SK-N-SH (cell line): ENCODE measurements at regions not wholly inside any gene's neighbourhood (a gene's known extent, or its start where the extent isn't known, plus 50 kb on each side); places are given as distances from the start of the nearest gene placed in this dataset.

Experiments used
- CTCF ChIA-PET: fragments of 300-600, 350-600 bp; formaldehyde crosslinking; extraction: SDS; loops from one replicate; lab custom pipeline; 2021; lab: Yijun Ruan, JAX
- POLR2A ChIA-PET: fragments of 350-600 bp; sonication (Branson Sonifier 250); formaldehyde crosslinking; extraction: SDS; loops from one replicate; lab custom pipeline; 2020; ENCODE audit warnings: antibody characterized with exemption, inconsistent platforms; lab: Yijun Ruan, JAX
- DNase-seq: peaks from one replicate; pipeline ENCODE4 v3.0.0; 2012
- H2AFZ ChIP-seq: fragments of 200-600 bp; sonication (generic); 2 replicates; pipeline ENCODE4 v1.8.1; 2016; ENCODE audit warnings: antibody characterized with exemption, mild to moderate bottlenecking, low read depth
- H3F3A ChIP-seq: fragments of 200-600 bp; sonication (generic); replicated peaks from 2 replicates; pipeline ENCODE3; 2016; ENCODE audit warnings: antibody characterized with exemption, mild to moderate bottlenecking; ENCODE audit not compliant: insufficient read depth
- H3K27ac ChIP-seq, 2 experiments: fragments of 200-500 bp in 1 of 2; fragments of 200-600 bp in 1 of 2; sonication (Bioruptor generic) in 1 of 2; sonication (generic), shearing (Covaris generic) in 1 of 2; 2 replicates each; pipeline versions ENCODE4 v1.5.1 to v1.6.1; 2014 to 2016; ENCODE audit warnings: low read depth in 2 of 2, inconsistent platforms in 1 of 2, low read length in 1 of 2, mild to moderate bottlenecking in 1 of 2, mixed read lengths in 1 of 2
- H3K27me3 ChIP-seq: fragments of 200-600 bp; sonication (generic), shearing (Covaris generic); 2 replicates; pipeline ENCODE4 v1.6.1; 2016; ENCODE audit warnings: mixed run types; ENCODE audit not compliant: insufficient read depth
- H3K36me3 ChIP-seq, 2 experiments: fragments of 200-500 bp in 1 of 2; fragments of 200-600 bp in 1 of 2; sonication (Bioruptor generic) in 1 of 2; sonication (generic) in 1 of 2; replicated peaks in 1 of 2; 2 replicates each; pipeline versions ENCODE3 to v1.5.1; 2014 to 2016; ENCODE audit warnings: low read length in 1 of 2, mild to moderate bottlenecking in 1 of 2; ENCODE audit not compliant: insufficient read depth in 2 of 2, control insufficient read depth in 1 of 2
- H3K4me1 ChIP-seq, 2 experiments: fragments of 200-500 bp in 1 of 2; fragments of 200-600 bp in 1 of 2; sonication (Bioruptor generic) in 1 of 2; sonication (generic), shearing (Covaris generic) in 1 of 2; 2 replicates each; pipeline versions ENCODE4 v1.5.1 to v1.6.1; 2014 to 2016; ENCODE audit warnings: low read depth in 1 of 2, low read length in 1 of 2, mixed run types in 1 of 2; ENCODE audit not compliant: insufficient read depth in 2 of 2, control insufficient read depth in 1 of 2
- H3K4me2 ChIP-seq: fragments of 200-600 bp; sonication (generic), shearing (Covaris generic); 2 replicates; pipeline ENCODE4 v1.6.1; 2017; ENCODE audit warnings: mixed run types
- H3K4me3 ChIP-seq, 2 experiments: fragments of 200-500 bp in 1 of 2; fragments of 200-600 bp in 1 of 2; sonication (Bioruptor generic) in 1 of 2; sonication (generic), shearing (Covaris generic) in 1 of 2; 2 replicates each; pipeline versions ENCODE4 v1.5.1 to v1.8.1; 2014 to 2016; ENCODE audit warnings: low read depth in 2 of 2, inconsistent platforms in 1 of 2, low read length in 1 of 2, mild to moderate bottlenecking in 1 of 2, mixed read lengths in 1 of 2, moderate library complexity in 1 of 2
- H3K79me2 ChIP-seq: fragments of 200-600 bp; sonication (generic); 2 replicates; pipeline ENCODE4 v1.8.1; 2017; ENCODE audit warnings: mild to moderate bottlenecking; ENCODE audit not compliant: insufficient read depth
- H3K9ac ChIP-seq: fragments of 200-600 bp; sonication (generic); 2 replicates; pipeline ENCODE4 v1.6.1; 2017; ENCODE audit warnings: mixed run types
- H3K9me2 ChIP-seq: fragments of 200-600 bp; sonication (generic); 2 replicates; pipeline ENCODE4 v1.6.1; 2017; ENCODE audit warnings: mixed run types
- H3K9me3 ChIP-seq: fragments of 200-600 bp; sonication (generic); 2 replicates; pipeline ENCODE4 v1.6.1; 2017; ENCODE audit warnings: mixed run types, mild to moderate bottlenecking, moderate library complexity
- H4K20me1 ChIP-seq: fragments of 200-600 bp; sonication (generic); 2 replicates; pipeline ENCODE4 v1.6.1; 2017; ENCODE audit warnings: mild to moderate bottlenecking, mixed run types; ENCODE audit not compliant: insufficient read depth
- CHD2 ChIP-seq: fragments of 150-350 bp; IDR thresholded peaks from 2 replicates; pipeline ENCODE4 v1.6.1; 2018; ENCODE audit warnings: low read length; ENCODE audit not compliant: partially characterized antibody
- EZH2phosphoT487 ChIP-seq: fragments of 200-600 bp; sonication (generic); IDR thresholded peaks from 2 replicates; pipeline ENCODE4 v1.6.1; 2017; ENCODE audit warnings: low read depth, mixed run types, mild to moderate bottlenecking, antibody characterized with exemption, moderate library complexity, borderline replicate concordance
- FOSL2 ChIP-seq: IDR thresholded peaks from 2 replicates; pipeline ENCODE4 v1.4.0; 2012; ENCODE audit warnings: low read depth, mild to moderate bottlenecking, moderate library complexity, borderline replicate concordance
- FOXJ3 ChIP-seq: sonication (generic); formaldehyde crosslinking; IDR thresholded peaks from 2 replicates; pipeline ENCODE4 v1.5.1; 2020; ENCODE audit warnings: mild to moderate bottlenecking, missing genetic modification reagents
- GATA2 ChIP-seq: sonication (generic); formaldehyde crosslinking; IDR thresholded peaks from 2 replicates; pipeline ENCODE4 v1.5.0; 2020; ENCODE audit warnings: mild to moderate bottlenecking, missing genetic modification reagents
- IRF3 ChIP-seq: fragments of 150-350 bp; IDR thresholded peaks from 2 replicates; pipeline ENCODE4 v1.6.1; 2016; ENCODE audit warnings: mild to moderate bottlenecking, low read depth, low read length
- MXI1 ChIP-seq: IDR thresholded peaks from 2 replicates; pipeline ENCODE4 v1.6.1; 2012; ENCODE audit warnings: mild to moderate bottlenecking, low read depth, low read length, improper control_type of control experiment
- NFIC ChIP-seq: IDR thresholded peaks from 2 replicates; pipeline ENCODE4 v1.4.0; 2012; ENCODE audit warnings: borderline replicate concordance
- NRF1 ChIP-seq: IDR thresholded peaks from 2 replicates; pipeline ENCODE4 v1.6.1; 2012; ENCODE audit warnings: low read depth, mild to moderate bottlenecking, low read length
- RCOR1 ChIP-seq: fragments of 150-350 bp; IDR thresholded peaks from 2 replicates; pipeline ENCODE4 v1.6.1; 2017; ENCODE audit warnings: antibody characterized with exemption, low read length
- REST ChIP-seq: IDR thresholded peaks from 2 replicates; pipeline ENCODE4 v1.6.1; 2012; ENCODE audit warnings: mild to moderate bottlenecking, low read depth, low read length, moderate library complexity
- RFX5 ChIP-seq: IDR thresholded peaks from 2 replicates; pipeline ENCODE4 v1.6.1; 2012; ENCODE audit warnings: mild to moderate bottlenecking, improper control_type of control experiment, low read length
- TAF1 ChIP-seq: IDR thresholded peaks from 2 replicates; pipeline ENCODE4 v1.6.1; 2012; ENCODE audit warnings: low read depth, mild to moderate bottlenecking, low read length, moderate library complexity, borderline replicate concordance
- TCF12 ChIP-seq: IDR thresholded peaks from 2 replicates; pipeline ENCODE4 v1.4.0; 2012
- TEAD4 ChIP-seq: IDR thresholded peaks from 2 replicates; pipeline ENCODE4 v1.4.0; 2012; ENCODE audit warnings: mild to moderate bottlenecking, borderline replicate concordance; ENCODE audit not compliant: insufficient read depth
- USF1 ChIP-seq: IDR thresholded peaks from 2 replicates; pipeline ENCODE4 v1.4.0; 2012; ENCODE audit warnings: low read depth, borderline replicate concordance
- WGBS: methylation state at CpG from one replicate; pipeline ENCODE4 v1.1.6; 2017; ENCODE audit warnings: low lambda C conversion rate; 5-methylcytosine and 5-hydroxymethylcytosine counted together
- TF ChIP-seq, protein P1 (sequence below): fragments of 150-350 bp; IDR thresholded peaks from 2 replicates; pipeline ENCODE4 v1.6.1; 2017; ENCODE audit warnings: antibody characterized with exemption, low read length, low read depth, borderline replicate concordance

- Histone ChIP-seq H3K4me1 (no peaks in the 10 kb centered on the region), H3K4me2 (no peak overlapping the region), H3K9ac (no peak overlapping the region), H3K9me2 (no peaks in the 10 kb centered on the region), H3K9me3 (peaks cover 5% of the 10 kb centered on the region), H3K79me2 (no peaks in the 10 kb centered on the region), H2AFZ (no peak overlapping the region), H3F3A (no peaks in the 10 kb centered on the region), H3K36me3 (no peaks in the 10 kb centered on the region), H3K4me3 (no peak overlapping the region), H3K27ac (no peak overlapping the region), H3K27me3 (no peaks in the 10 kb centered on the region), H4K20me1 (no peaks in the 10 kb centered on the region)
- TF ChIP-seq REST: no peak
- no peak for TF ChIP-seq FOSL2
- TF ChIP-seq EZH2phosphoT487: no peak
- TF ChIP-seq TEAD4: no peak
- TF ChIP-seq RCOR1: no peak
- TF ChIP-seq FOXJ3 (CRISPR knock-in tag): no peak
- TF ChIP-seq IRF3: no peak
- TF ChIP-seq, protein P1, sequence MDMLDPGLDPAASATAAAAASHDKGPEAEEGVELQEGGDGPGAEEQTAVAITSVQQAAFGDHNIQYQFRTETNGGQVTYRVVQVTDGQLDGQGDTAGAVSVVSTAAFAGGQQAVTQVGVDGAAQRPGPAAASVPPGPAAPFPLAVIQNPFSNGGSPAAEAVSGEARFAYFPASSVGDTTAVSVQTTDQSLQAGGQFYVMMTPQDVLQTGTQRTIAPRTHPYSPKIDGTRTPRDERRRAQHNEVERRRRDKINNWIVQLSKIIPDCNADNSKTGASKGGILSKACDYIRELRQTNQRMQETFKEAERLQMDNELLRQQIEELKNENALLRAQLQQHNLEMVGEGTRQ: no peak
- no peak for TF ChIP-seq NFIC
- no peak for TF ChIP-seq NRF1
- TF ChIP-seq TCF12: no peak
- TF ChIP-seq TAF1: no peak
- no peak for TF ChIP-seq RFX5
- TF ChIP-seq MXI1: no peak
- TF ChIP-seq USF1: no peak
- no peak for TF ChIP-seq CHD2
- no peak for TF ChIP-seq GATA2 (CRISPR knock-in tag)
- ChIA-PET POLR2A (no interaction called here), CTCF (interaction anchor here (1.4 to 2.6 kb wide), 2 partner anchors 37 to 297 kb away, joined by 3 to 10 read pairs; no protein-coding TSS in a partner anchor)
- no peak for DNase-seq
- 46% methylated on average over 3 of the region's 3 CpGs for WGBS
Observed at GRCh38 chr7:37532636-37533035, 84.0 kb upstream of the ELMO1 start.
